HPDE6-E6E7 (cell line): ENCODE measurements at regions not wholly inside any gene's neighbourhood (a gene's known extent, or its start where the extent isn't known, plus 50 kb on each side); places are given as distances from the start of the nearest gene placed in this dataset.

Experiments
- DNase-seq: peaks from one replicate; pipeline ENCODE4 v3.0.0; 2011; ENCODE audit warnings: missing footprints; ENCODE audit errors: extremely low spot score

DNA sequence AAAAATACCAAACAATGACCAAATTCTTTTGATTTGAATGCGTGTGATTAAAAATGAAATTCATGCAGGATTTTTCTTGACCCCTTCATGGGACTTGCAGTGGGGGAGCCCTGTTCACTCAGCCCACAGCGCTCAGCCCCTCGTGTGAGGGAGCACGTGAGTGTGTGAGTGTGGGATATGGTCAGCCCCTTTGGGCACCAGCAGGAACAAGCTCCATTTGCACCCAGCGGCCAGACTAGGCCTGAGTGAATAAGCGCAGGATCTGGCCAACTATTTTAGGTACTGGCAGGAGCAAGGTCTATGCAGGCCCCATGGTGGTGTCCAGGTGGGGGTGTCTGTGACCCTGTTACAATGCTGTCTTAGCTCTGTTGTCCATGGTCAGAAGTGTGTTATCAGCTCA is 1631.2 kb downstream of the BRINP3 start:
- no peak for DNase-seq

DNA sequence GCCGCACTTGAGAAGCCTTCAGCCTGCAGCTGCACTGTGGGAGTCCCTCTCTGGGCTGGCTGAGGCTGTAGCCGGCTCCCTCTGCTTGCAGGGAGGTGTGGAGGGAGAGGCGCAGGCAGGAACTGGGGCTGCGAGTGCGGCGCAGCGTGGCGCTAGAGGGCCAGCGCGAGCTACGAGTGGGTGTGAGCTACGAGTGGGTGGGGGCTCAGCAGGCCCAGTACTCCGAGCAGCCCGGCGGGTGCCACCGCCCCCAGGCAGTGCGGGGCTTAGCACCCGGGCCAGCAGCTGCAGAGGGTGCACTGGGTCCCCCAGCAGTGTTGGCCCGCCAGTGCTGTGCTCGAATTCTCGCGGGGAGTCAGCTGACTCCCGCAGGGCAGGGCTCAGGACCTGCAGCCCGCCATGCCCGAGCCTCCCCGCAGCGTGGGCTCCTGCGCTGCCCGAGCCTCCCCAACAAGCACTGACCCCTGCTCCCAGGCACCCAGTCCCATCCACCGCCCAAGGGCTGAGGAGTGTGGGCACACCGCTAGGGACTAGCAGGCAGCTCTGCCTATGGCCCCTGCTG is 1620.1 kb downstream of the BRINP3 start:
- DNase-seq: no peak

- DNase-seq: no peak
Measured at GRCh38 chr1:188867614-188868013, 1610.0 kb downstream of the BRINP3 start.

GRCh38 chr1:188871164-188871563 is 1606.5 kb downstream of the BRINP3 start:
- no peak for DNase-seq

DNA sequence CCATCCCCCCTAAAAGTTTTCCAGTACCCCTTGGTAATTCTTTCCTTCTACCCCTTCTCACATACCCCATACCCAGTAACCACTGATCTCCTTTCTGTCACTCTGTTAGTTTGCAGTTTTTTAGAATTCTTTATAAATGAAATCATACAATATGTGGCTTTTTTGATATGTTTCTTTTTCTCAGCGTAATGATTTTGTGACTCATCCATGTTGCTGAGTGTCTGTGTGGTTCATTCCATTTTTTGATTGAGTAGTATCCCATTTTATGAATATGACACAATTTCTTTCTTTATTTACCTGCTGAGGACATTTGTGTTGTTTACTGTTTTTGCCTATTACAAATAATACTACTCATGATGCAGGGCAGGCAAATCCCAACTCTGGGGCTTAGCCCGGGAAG is 1605.3 kb downstream of the BRINP3 start:
- DNase-seq: no peak

GRCh38 chr1:188877668-188878067 is 1600.0 kb downstream of the BRINP3 start:
- no peak for DNase-seq

DNA sequence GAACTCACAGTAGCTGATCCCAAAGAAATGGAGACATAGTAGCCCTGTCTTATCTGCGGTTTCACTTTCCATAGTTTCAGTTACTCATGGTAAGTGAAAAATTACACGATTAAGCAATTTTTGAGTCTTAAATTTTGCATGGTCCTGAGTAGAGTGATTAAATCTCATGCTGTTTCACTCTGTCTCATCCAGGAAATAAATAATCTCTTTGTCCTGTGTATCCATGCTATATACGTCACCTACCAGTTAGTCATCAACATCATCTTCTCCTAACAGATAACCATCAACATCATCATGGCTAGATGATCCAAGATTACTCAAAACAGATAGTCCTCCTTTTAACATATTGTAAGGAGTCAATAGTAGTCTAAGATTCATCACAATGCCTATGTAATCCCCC is 1589.3 kb downstream of the BRINP3 start:
- no peak for DNase-seq

- DNase-seq: no peak
Measured at GRCh38 chr1:188889166-188889565, 1588.5 kb downstream of the BRINP3 start.

DNA sequence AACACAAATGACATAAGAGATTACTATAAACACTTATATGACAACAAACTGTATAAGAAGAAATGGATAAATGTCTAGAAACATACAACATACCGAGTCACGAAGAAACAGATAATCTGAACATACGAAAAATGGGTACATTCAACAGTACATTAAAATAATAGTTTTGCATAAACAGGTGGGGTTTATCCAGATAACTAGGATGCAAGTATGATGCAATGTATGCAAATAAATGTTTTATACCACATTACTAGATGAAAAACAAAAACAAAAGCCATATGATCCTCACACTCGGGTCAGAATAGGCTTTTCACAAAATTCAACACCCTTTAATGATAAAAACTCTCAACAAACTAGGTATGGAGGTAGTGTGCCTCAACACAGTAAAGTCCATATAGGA is 1585.7 kb downstream of the BRINP3 start:
- no peak for DNase-seq

- DNase-seq: no peak
Measured at GRCh38 chr1:188895611-188896010, 1582.1 kb downstream of the BRINP3 start.

- DNase-seq: no peak
Measured at GRCh38 chr1:188903241-188903640, 1574.4 kb downstream of the BRINP3 start.

DNA sequence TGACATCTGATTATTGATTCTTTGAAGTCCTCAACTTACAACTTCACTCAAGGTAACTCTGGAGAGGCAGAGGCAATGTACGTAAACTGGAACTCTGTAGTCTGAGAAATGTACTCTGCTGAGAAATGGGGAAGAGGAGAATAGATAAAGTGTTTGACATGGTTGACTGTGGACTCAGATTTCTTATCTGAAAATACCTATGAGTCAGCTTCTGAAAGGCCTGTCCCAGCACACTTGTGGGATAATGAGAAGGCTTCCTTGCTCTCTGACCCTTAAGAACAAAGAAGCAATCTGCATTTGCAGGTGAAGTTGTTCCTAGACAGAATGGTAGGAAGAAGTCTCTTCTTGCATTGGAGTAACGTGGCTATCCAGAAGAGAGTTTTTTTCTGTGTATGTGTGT is 1573.5 kb downstream of the BRINP3 start:
- DNase-seq: peak; percentile 13

GRCh38 chr1:188906921-188907641 is 1570.6 kb downstream of the BRINP3 start:
- DNase-seq: no peak

DNA sequence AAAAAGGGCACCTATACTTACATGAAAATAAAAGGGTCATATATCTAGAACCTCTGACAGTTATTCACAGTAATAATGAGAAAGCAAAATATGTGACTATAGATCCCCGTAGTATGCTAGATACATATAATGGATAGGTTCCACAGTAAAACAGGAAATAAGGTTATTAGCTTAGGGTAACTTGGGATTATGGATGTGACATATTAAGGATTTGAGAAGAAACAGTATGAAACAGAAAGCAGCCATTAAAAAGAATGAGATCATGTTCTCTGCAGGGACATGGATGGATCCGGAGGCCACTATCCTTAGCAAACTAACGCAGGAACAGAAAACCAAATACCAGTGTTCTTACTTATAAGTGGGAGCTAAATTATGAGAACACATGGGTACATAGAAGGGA is 1547.3 kb downstream of the BRINP3 start:
- DNase-seq: no peak

DNA sequence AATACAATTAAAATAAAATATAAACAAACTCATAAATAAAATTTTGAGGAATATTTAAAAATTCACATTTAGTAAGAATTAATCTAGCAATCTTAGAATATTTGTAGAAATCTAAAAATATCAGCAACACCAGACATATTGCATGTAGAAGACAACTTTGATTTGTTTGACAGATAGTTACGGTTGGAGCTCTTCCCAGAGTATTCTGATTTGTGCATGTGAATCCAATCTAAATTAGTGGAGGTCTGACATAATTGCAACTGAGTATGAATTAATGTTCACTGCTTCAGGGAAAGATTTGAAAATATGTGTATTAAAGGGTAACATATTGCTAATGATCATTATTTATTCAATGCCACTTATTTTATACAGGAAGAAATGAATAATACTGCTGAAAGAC is 1546.2 kb downstream of the BRINP3 start:
- no peak for DNase-seq

DNA sequence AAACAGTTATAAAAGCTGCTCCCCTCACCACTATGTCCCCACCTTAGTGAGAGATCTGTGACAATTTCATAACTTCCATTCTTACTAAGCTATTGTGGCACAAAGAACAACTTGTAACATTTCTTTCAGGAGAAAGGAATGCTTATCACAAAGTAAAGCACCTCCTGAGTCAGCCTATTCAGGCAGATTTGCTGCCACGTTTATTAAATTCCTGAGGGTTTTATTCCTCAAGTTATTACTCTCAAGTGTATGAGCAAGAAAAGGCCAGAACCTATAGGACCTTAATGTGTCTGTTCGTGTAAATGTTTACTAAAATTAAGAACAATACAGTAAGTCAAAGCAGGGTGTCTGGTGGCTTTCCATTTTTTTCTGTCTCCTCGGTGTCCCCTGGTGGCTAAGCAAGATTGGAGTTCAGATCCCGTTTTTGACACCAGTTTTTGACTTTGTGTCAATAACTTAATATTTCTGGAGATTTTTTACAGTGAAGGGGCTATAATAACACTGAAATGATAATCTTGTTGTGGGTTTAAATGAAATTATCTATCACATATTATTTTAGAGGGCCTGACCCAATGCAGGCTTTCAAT is 1539.6 kb downstream of the BRINP3 start:
- no peak for DNase-seq

GRCh38 chr1:188941986-188942385 is 1535.7 kb downstream of the BRINP3 start:
- DNase-seq: no peak

DNA sequence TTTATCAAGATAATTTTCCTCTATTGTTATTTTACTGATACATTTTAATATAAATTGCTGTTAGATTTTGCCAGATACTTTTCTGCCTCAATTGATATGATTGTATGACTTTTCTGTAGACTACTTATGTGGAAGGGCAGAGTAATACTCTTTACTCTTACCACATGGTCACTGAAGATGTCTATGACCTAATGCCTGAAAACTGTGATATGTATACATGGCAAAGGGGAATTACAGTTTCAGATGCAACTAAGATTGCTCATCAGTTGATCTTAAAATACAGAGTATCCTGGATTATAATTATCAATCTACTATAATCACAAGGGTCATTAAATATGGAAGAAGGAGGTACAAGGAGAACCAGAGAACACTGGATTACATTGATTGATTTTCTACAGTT is 1528.0 kb downstream of the BRINP3 start:
- DNase-seq: no peak

DNA sequence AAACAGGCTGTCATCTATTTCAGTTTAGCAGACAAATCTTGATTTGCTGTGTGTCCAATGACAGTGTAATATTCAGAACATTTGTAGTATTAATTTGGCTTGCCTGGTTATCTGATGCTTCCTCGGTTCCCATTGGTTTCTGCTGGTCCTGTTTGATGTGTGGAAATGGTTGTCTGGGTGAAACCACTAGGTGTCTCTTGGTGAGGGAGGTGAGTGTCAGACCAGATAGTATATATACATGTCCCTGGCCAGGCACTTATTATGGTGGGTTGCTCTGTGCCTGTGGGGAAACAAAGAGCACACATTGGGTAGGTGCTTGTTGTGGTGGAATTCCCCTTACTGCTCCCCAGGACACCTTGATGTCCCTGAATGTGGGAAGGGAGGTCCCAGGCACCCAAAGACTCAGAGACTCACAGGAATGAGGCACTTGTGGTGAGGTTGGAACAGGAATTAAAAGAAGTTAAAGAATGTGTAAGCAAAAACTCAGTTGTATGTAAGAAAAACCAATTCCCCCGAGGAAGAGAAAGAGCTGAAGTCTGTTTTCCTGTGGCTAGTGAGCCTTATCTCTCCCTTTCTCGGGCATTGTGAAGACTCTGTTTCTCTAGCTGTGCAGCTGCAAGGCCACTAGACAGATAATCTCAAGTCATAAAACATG is 1519.1 kb downstream of the BRINP3 start:
- DNase-seq: no peak

DNA sequence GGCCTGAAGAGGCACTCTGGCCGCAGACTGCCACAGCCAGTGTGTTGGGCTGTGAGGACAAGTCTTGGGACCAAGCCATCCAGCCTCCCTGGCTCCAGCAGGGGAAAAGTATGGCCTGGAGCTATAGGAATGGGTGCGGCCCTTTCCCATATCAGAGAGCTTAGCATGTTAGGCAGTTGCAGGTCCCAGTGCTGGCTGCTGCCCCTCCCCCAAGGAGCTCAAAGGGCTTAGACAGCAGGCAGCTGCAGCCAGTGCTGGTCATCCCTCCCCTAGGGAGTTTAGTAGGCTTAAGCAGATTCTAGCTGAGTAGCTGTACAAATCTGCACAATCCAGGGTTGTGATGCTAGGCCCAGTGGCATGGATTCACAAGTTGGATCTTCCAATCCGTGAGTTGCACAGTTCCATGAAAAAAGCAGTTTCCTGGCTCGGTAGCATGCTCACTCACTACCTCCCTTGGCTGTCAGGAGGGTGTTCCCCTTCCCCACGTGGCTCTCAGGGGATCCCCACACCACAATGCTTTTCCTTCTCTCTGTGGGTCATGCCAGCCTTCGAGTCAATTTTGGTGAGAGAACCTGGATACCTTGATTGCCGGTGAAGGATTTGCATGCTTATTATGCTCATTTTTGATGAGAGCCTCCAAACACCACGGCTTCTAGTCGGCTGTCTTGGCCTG is 1490.8 kb downstream of the BRINP3 start:
- no peak for DNase-seq

GRCh38 chr1:188988589-188988988 is 1489.1 kb downstream of the BRINP3 start:
- peak; percentile 3 for DNase-seq

- DNase-seq: no peak
Measured at GRCh38 chr1:188991221-188991930, 1486.3 kb downstream of the BRINP3 start.
